SK-N-SH (cell line): ENCODE measurements at regions not wholly inside any gene's neighbourhood (a gene's known extent, or its start where the extent isn't known, plus 50 kb on each side); places are given as distances from the start of the nearest gene placed in this dataset.

Experiments
- CHD2 ChIP-seq: fragments of 150-350 bp; IDR thresholded peaks from 2 replicates; pipeline ENCODE4 v1.6.1; 2018; ENCODE audit warnings: low read length; ENCODE audit not compliant: partially characterized antibody
- MAX ChIP-seq: IDR thresholded peaks from 2 replicates; pipeline ENCODE4 v1.4.0; 2012; ENCODE audit warnings: low read depth
- RCOR1 ChIP-seq: fragments of 150-350 bp; IDR thresholded peaks from 2 replicates; pipeline ENCODE4 v1.6.1; 2017; ENCODE audit warnings: antibody characterized with exemption, low read length
- RFX5 ChIP-seq: IDR thresholded peaks from 2 replicates; pipeline ENCODE4 v1.6.1; 2012; ENCODE audit warnings: mild to moderate bottlenecking, improper control_type of control experiment, low read length
- RXRA ChIP-seq: IDR thresholded peaks from 2 replicates; pipeline ENCODE4 v1.4.0; 2012; ENCODE audit warnings: low read depth, mild to moderate bottlenecking, borderline replicate concordance
- SMC3 ChIP-seq: IDR thresholded peaks from 2 replicates; pipeline ENCODE4 v1.6.1; 2012; ENCODE audit warnings: low read depth, low read length, improper control_type of control experiment
- USF2 ChIP-seq: fragments of 150-350 bp; IDR thresholded peaks from 2 replicates; pipeline ENCODE4 v1.6.1; 2017; ENCODE audit warnings: antibody characterized with exemption, low read length, low read depth, borderline replicate concordance
- YY1 ChIP-seq: IDR thresholded peaks from 2 replicates; pipeline ENCODE4 v1.4.0; 2012; ENCODE audit warnings: low read depth, mild to moderate bottlenecking
- TF ChIP-seq, protein P1 (sequence below): fragments of 150-350 bp; IDR thresholded peaks from 2 replicates; pipeline ENCODE4 v1.6.1; 2016; ENCODE audit warnings: mild to moderate bottlenecking, low read depth, low read length
- TF ChIP-seq, protein P2 (sequence below): fragments of 200-600 bp; sonication (generic); IDR thresholded peaks from 2 replicates; pipeline ENCODE4 v1.6.1; 2017; ENCODE audit warnings: antibody characterized with exemption, mild to moderate bottlenecking, moderate library complexity
- TF ChIP-seq, protein P3 (sequence below): IDR thresholded peaks from 2 replicates; pipeline ENCODE4; 2012
- TF ChIP-seq, protein P4 (sequence below): IDR thresholded peaks from 2 replicates; pipeline ENCODE4 v1.4.0; 2012; ENCODE audit warnings: low read depth, borderline replicate concordance
- TF ChIP-seq, protein P5 (sequence below): IDR thresholded peaks from 2 replicates; pipeline ENCODE4 v1.4.0; 2012; ENCODE audit warnings: low read depth, borderline replicate concordance

GRCh38 chr17:72512649-72513556 lies 392.1 kb downstream of the SOX9 start:
- TF ChIP-seq, protein P1, sequence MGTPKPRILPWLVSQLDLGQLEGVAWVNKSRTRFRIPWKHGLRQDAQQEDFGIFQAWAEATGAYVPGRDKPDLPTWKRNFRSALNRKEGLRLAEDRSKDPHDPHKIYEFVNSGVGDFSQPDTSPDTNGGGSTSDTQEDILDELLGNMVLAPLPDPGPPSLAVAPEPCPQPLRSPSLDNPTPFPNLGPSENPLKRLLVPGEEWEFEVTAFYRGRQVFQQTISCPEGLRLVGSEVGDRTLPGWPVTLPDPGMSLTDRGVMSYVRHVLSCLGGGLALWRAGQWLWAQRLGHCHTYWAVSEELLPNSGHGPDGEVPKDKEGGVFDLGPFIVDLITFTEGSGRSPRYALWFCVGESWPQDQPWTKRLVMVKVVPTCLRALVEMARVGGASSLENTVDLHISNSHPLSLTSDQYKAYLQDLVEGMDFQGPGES: no peak
- TF ChIP-seq, protein P2, sequence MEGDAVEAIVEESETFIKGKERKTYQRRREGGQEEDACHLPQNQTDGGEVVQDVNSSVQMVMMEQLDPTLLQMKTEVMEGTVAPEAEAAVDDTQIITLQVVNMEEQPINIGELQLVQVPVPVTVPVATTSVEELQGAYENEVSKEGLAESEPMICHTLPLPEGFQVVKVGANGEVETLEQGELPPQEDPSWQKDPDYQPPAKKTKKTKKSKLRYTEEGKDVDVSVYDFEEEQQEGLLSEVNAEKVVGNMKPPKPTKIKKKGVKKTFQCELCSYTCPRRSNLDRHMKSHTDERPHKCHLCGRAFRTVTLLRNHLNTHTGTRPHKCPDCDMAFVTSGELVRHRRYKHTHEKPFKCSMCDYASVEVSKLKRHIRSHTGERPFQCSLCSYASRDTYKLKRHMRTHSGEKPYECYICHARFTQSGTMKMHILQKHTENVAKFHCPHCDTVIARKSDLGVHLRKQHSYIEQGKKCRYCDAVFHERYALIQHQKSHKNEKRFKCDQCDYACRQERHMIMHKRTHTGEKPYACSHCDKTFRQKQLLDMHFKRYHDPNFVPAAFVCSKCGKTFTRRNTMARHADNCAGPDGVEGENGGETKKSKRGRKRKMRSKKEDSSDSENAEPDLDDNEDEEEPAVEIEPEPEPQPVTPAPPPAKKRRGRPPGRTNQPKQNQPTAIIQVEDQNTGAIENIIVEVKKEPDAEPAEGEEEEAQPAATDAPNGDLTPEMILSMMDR: no peak
- TF ChIP-seq SMC3 (no peak), RFX5 (no peak), USF2 (no peak), CHD2 (no peak), YY1 (no peak), RXRA (no peak), RCOR1 (no peak), MAX (no peak)
- TF ChIP-seq, protein P3, sequence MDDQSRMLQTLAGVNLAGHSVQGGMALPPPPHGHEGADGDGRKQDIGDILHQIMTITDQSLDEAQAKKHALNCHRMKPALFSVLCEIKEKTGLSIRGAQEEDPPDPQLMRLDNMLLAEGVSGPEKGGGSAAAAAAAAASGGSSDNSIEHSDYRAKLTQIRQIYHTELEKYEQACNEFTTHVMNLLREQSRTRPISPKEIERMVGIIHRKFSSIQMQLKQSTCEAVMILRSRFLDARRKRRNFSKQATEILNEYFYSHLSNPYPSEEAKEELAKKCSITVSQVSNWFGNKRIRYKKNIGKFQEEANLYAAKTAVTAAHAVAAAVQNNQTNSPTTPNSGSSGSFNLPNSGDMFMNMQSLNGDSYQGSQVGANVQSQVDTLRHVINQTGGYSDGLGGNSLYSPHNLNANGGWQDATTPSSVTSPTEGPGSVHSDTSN: no peak
- TF ChIP-seq, protein P4, sequence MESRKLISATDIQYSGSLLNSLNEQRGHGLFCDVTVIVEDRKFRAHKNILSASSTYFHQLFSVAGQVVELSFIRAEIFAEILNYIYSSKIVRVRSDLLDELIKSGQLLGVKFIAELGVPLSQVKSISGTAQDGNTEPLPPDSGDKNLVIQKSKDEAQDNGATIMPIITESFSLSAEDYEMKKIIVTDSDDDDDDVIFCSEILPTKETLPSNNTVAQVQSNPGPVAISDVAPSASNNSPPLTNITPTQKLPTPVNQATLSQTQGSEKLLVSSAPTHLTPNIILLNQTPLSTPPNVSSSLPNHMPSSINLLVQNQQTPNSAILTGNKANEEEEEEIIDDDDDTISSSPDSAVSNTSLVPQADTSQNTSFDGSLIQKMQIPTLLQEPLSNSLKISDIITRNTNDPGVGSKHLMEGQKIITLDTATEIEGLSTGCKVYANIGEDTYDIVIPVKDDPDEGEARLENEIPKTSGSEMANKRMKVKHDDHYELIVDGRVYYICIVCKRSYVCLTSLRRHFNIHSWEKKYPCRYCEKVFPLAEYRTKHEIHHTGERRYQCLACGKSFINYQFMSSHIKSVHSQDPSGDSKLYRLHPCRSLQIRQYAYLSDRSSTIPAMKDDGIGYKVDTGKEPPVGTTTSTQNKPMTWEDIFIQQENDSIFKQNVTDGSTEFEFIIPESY: no peak
- TF ChIP-seq, protein P5, sequence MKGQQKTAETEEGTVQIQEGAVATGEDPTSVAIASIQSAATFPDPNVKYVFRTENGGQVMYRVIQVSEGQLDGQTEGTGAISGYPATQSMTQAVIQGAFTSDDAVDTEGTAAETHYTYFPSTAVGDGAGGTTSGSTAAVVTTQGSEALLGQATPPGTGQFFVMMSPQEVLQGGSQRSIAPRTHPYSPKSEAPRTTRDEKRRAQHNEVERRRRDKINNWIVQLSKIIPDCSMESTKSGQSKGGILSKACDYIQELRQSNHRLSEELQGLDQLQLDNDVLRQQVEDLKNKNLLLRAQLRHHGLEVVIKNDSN: no peak
